WTC11 (cell line): ENCODE measurements at regions not wholly inside any gene's neighbourhood (a gene's known extent, or its start where the extent isn't known, plus 50 kb on each side); places are given as distances from the start of the nearest gene placed in this dataset.

Source experiments
- ATAC-seq: fragments of 200-7000 bp; cut with Tn5 transposase; 2 replicates; pipeline ENCODE4 v1.10.0; 2021; ENCODE audit warnings: mild to moderate bottlenecking, moderate library complexity
- CTCF ChIA-PET: fragments of 300-600 bp; sonication (Branson Sonifier 250); formaldehyde crosslinking; loops from one replicate; lab custom pipeline; 2021; ENCODE audit warnings: antibody characterized with exemption; lab: Charles Lee
- POLR2A ChIA-PET: fragments of 350-600 bp; sonication (Branson Sonifier 250); formaldehyde crosslinking; loops from one replicate; lab custom pipeline; 2021; ENCODE audit warnings: antibody characterized with exemption; lab: Charles Lee
- DNase-seq: peaks from one replicate; pipeline ENCODE4 v3.0.0; 2021; ENCODE audit warnings: low spot score
- H3K27ac Mint-ChIP-seq: 2 replicates; pipeline ENCODE4 v1.8.0; 2021; ENCODE audit warnings: mixed read lengths
- H3K27me3 Mint-ChIP-seq: 2 replicates; pipeline ENCODE4 v1.8.0; 2021; ENCODE audit warnings: low read depth, mild to moderate bottlenecking, moderate library complexity, mixed read lengths
- H3K36me3 Mint-ChIP-seq: 2 replicates; pipeline ENCODE4 v1.8.0; 2021; ENCODE audit warnings: mixed read lengths
- H3K4me1 Mint-ChIP-seq: 2 replicates; pipeline ENCODE4 v1.8.0; 2022; ENCODE audit warnings: mixed read lengths
- H3K4me3 Mint-ChIP-seq: 2 replicates; pipeline ENCODE4 v1.8.0; 2021; ENCODE audit warnings: mild to moderate bottlenecking, moderate library complexity, mixed read lengths
- H3K9me3 Mint-ChIP-seq: 2 replicates; pipeline ENCODE4 v1.8.0; 2021; ENCODE audit warnings: mixed read lengths
- AR ChIP-seq: fragments of 250-450 bp; sonication (Bioruptor Pico); IDR thresholded peaks from 2 replicates; pipeline ENCODE4 v1.9.0; 2021; ENCODE audit warnings: mild to moderate bottlenecking
- CTCF ChIP-seq: fragments of 200-600 bp; IDR thresholded peaks from 2 replicates; pipeline ENCODE4 v1.8.0; 2022; ENCODE audit warnings: antibody characterized with exemption
- FOXK1 ChIP-seq: sonication (generic); formaldehyde crosslinking; IDR thresholded peaks from 2 replicates; pipeline ENCODE4 v1.8.0; 2022; ENCODE audit warnings: mild to moderate bottlenecking, moderate library complexity, missing genetic modification reagents
- FOXP4 ChIP-seq: sonication (generic); formaldehyde crosslinking; IDR thresholded peaks from 2 replicates; pipeline ENCODE4 v1.8.0; 2022; ENCODE audit warnings: mild to moderate bottlenecking, missing genetic modification reagents
- GRHL2 ChIP-seq: fragments of 250-450 bp; sonication (Bioruptor Pico); IDR thresholded peaks from 2 replicates; pipeline ENCODE4 v1.8.0; 2022; ENCODE audit warnings: mild to moderate bottlenecking, moderate library complexity; ENCODE audit not compliant: insufficient replicate concordance, severe bottlenecking
- HMGXB4 ChIP-seq: sonication (generic); formaldehyde crosslinking; IDR thresholded peaks from 2 replicates; pipeline ENCODE4 v1.8.1; 2023; ENCODE audit warnings: mild to moderate bottlenecking, moderate library complexity, missing genetic modification reagents
- MAX ChIP-seq: sonication (generic); formaldehyde crosslinking; IDR thresholded peaks from 2 replicates; pipeline ENCODE4 v1.8.0; 2022; ENCODE audit warnings: mild to moderate bottlenecking, missing genetic modification reagents
- MLX ChIP-seq: sonication (generic); formaldehyde crosslinking; IDR thresholded peaks from 2 replicates; pipeline ENCODE4 v1.8.1; 2023; ENCODE audit warnings: mild to moderate bottlenecking, missing genetic modification reagents, moderate library complexity
- NR1H2 ChIP-seq: sonication (generic); formaldehyde crosslinking; IDR thresholded peaks from 2 replicates; pipeline ENCODE4 v1.9.0; 2021; ENCODE audit warnings: mild to moderate bottlenecking, moderate library complexity, missing genetic modification reagents
- TP53 ChIP-seq: sonication (generic); formaldehyde crosslinking; IDR thresholded peaks from 2 replicates; pipeline ENCODE4 v1.8.1; 2023; ENCODE audit warnings: mild to moderate bottlenecking, missing genetic modification reagents

- TF ChIP-seq HMGXB4 (CRISPR knock-in tag) = 0 out of 2 replicates have a peak, but pooled peaks have one; percentile 62
- TF ChIP-seq MLX (CRISPR knock-in tag) = no peak
- peak; percentile 67; the same call in 1 of the 2 replicates for TF ChIP-seq MAX (CRISPR knock-in tag)
- no peak for TF ChIP-seq GRHL2 (CRISPR knock-in tag)
Measured at GRCh38 chr18:77650799-77651385, 401.2 kb downstream of the GALR1 start (continued).

GRCh38 chr18:77651441-77651840 lies 401.8 kb downstream of the GALR1 start:
- H3K4me1 Mint-ChIP-seq = peaks cover 12% of the 10 kb centered on the region
- ChIA-PET CTCF (interaction anchor here (0.6 to 2.0 kb wide), 35 partner anchors 8 to 848 kb away, joined by 3 to 21 read pairs (median 3); no protein-coding TSS in a partner anchor), POLR2A (no interaction called here)

More at GRCh38 chr18:77651441-77651840, 401.8 kb downstream of the GALR1 start:
- Mint-ChIP-seq H3K36me3 (no peaks in the 10 kb centered on the region), H3K27ac (no peak overlapping the region), H3K4me3 (no peak overlapping the region), H3K27me3 (peaks cover 3% of the 10 kb centered on the region)
- ATAC-seq = no peak
- TF ChIP-seq FOXK1 (CRISPR knock-in tag) = no peak
- no peak for TF ChIP-seq TP53
- no peak for TF ChIP-seq NR1H2 (CRISPR knock-in tag)
- no peak for TF ChIP-seq CTCF
- TF ChIP-seq AR (CRISPR knock-in tag) = no peak
- TF ChIP-seq FOXP4 (CRISPR knock-in tag) = no peak
- TF ChIP-seq, all 79 proteins: peak for 0
- no peaks in the 10 kb centered on the region; the same call in 1 of the 2 replicates for H3K9me3 Mint-ChIP-seq
- DNase-seq = no peak
